ENCODE measurements at regions not wholly inside any gene's neighbourhood (a gene's known extent, or its start where the extent isn't known, plus 50 kb on each side); places are given as distances from the start of the nearest gene placed in this dataset.
A peak's percentile ranks its signal among the peaks of the same experiment; 100 is the strongest.
"Not testable (repeated sequence)": the region's sequence is repeated elsewhere in the genome, so short reads cannot be mapped to it uniquely, and the experiment has no call there.

GRCh38 chr2:210730672-210731071 lies 174.3 kb downstream of the CPS1 start:
- Histone ChIP-seq H3K27ac (ENCODE audit: low read depth in 1 of 2, low read length in 1 of 2) (no peak overlapping the region), H3K9ac (ENCODE audit: insufficient read depth in 1 of 2, low read length in 2 of 2) (no peak overlapping the region), H3K4me1 (ENCODE audit: control insufficient read depth in 5 of 5, insufficient read depth in 5 of 5, low read length in 5 of 5) (no peaks in the 10 kb centered on the region), H3K27me3 (ENCODE audit: control insufficient read depth in 3 of 3, insufficient read depth in 3 of 3, low read length in 2 of 3) (no peaks in the 10 kb centered on the region), H3K36me3 (ENCODE audit: control insufficient read depth in 4 of 4, insufficient read depth in 4 of 4, low read length in 4 of 4) (no peaks in the 10 kb centered on the region), H3K9me3 (ENCODE audit: control insufficient read depth in 4 of 4, insufficient read depth in 3 of 4, low read length in 3 of 4) (no peaks in the 10 kb centered on the region), H3K4me3 (no peak overlapping the region)
- ATAC-seq (ENCODE audit: insufficient read depth, low FRiP score) (no peak), DNase-seq (no peak)
- 89 to 93% methylated on average over 2 of the region's 2 CpGs for WGBS, 2 donors
- TF ChIP-seq CTCF (IDR thresholded peaks at IDR 0.05; ENCODE audit: control extremely low read depth, extremely low read depth), result no peak

- not testable (repeated sequence) for H3K9ac ChIP-seq (ENCODE audit: insufficient read depth in 1 of 2, low read length in 2 of 2); ATAC-seq (ENCODE audit: insufficient read depth, low FRiP score); H3K36me3 ChIP-seq (ENCODE audit: control insufficient read depth in 4 of 4, insufficient read depth in 4 of 4, low read length in 4 of 4); H3K27ac ChIP-seq (ENCODE audit: low read depth in 1 of 2, low read length in 1 of 2); H3K9me3 ChIP-seq (ENCODE audit: control insufficient read depth in 4 of 4, insufficient read depth in 3 of 4, low read length in 3 of 4); H3K4me1 ChIP-seq (ENCODE audit: control insufficient read depth in 5 of 5, insufficient read depth in 5 of 5, low read length in 5 of 5); H3K4me3 ChIP-seq; DNase-seq; H3K27me3 ChIP-seq (ENCODE audit: control insufficient read depth in 3 of 3, insufficient read depth in 3 of 3, low read length in 2 of 3)
- 36 to 41% methylated on average over 9 of the region's 9 CpGs for WGBS, 2 donors
These were observed 190.4 kb downstream of the CPS1 start for GRCh38 chr2:210746826-210747225.

- no peak overlapping the region for H3K9ac ChIP-seq (ENCODE audit: insufficient read depth in 1 of 2, low read length in 2 of 2)
- ATAC-seq (ENCODE audit: insufficient read depth, low FRiP score) (no peak), DNase-seq (peak in 1 of 3 donors; percentile 2)
- peaks cover 0 to 2% (median 0%) of the 10 kb centered on the region in 3 donors for H3K27me3 ChIP-seq (ENCODE audit: control insufficient read depth in 3 of 3, insufficient read depth in 3 of 3, low read length in 2 of 3)
- H3K4me3 ChIP-seq, result no peak overlapping the region
- no peak overlapping the region for H3K27ac ChIP-seq (ENCODE audit: low read depth in 1 of 2, low read length in 1 of 2)
- H3K4me1 ChIP-seq (ENCODE audit: control insufficient read depth in 5 of 5, insufficient read depth in 5 of 5, low read length in 5 of 5), result peaks cover 0 to 6% (median 0%) of the 10 kb centered on the region in 5 donors
- 56 to 79% methylated on average over 6 of the region's 6 CpGs for WGBS, 2 donors
- H3K36me3 ChIP-seq (ENCODE audit: control insufficient read depth in 4 of 4, insufficient read depth in 4 of 4, low read length in 4 of 4), result no peaks in the 10 kb centered on the region
- peaks cover 0 to 3% (median 0%) of the 10 kb centered on the region in 4 donors for H3K9me3 ChIP-seq (ENCODE audit: control insufficient read depth in 4 of 4, insufficient read depth in 3 of 4, low read length in 3 of 4)
- TF ChIP-seq CTCF (IDR thresholded peaks at IDR 0.05; ENCODE audit: control extremely low read depth, extremely low read depth), result no peak
These were observed 196.1 kb downstream of the CPS1 start for GRCh38 chr2:210752532-210752931.

GRCh38 chr2:210753386-210753785 lies 197.0 kb downstream of the CPS1 start:
- DNase-seq, result no peak
- H3K9ac ChIP-seq (ENCODE audit: insufficient read depth in 1 of 2, low read length in 2 of 2), result no peak overlapping the region
- no peak overlapping the region for H3K4me3 ChIP-seq
- no peak for ATAC-seq (ENCODE audit: insufficient read depth, low FRiP score)
- H3K36me3 ChIP-seq (ENCODE audit: control insufficient read depth in 4 of 4, insufficient read depth in 4 of 4, low read length in 4 of 4), result no peaks in the 10 kb centered on the region
- H3K4me1 ChIP-seq (ENCODE audit: control insufficient read depth in 5 of 5, insufficient read depth in 5 of 5, low read length in 5 of 5), result peaks cover 0 to 6% (median 0%) of the 10 kb centered on the region in 5 donors
- peaks cover 0 to 3% (median 0%) of the 10 kb centered on the region in 4 donors for H3K9me3 ChIP-seq (ENCODE audit: control insufficient read depth in 4 of 4, insufficient read depth in 3 of 4, low read length in 3 of 4)
- no peak for TF ChIP-seq CTCF (IDR thresholded peaks at IDR 0.05; ENCODE audit: control extremely low read depth, extremely low read depth)
- no peak overlapping the region for H3K27ac ChIP-seq (ENCODE audit: low read depth in 1 of 2, low read length in 1 of 2)
- WGBS, 2 donors, result 59 to 71% methylated on average over 3 of the region's 3 CpGs
- peaks cover 0 to 2% (median 0%) of the 10 kb centered on the region in 3 donors for H3K27me3 ChIP-seq (ENCODE audit: control insufficient read depth in 3 of 3, insufficient read depth in 3 of 3, low read length in 2 of 3)
